HCT116 (cell line): ENCODE measurements at regions not wholly inside any gene's neighbourhood (a gene's known extent, or its start where the extent isn't known, plus 50 kb on each side); places are given as distances from the start of the nearest gene placed in this dataset.

Experiments
- ATAC-seq: fragments of 200-7000 bp; cut with Tn5 transposase; 2 replicates; pipeline ENCODE4 v1.9.1; 2020; ENCODE audit warnings: mild to moderate bottlenecking, moderate library complexity
- BruUV-seq: library from RNA; stranded (reverse); fragments of 400-500 nt; replicated peaks from 2 replicates; lab custom pipeline; 2021; lab: Mats Ljungman, UMichigan
- CTCF ChIA-PET: fragments of 300-600 bp; sonication (Branson Sonifier 250); formaldehyde crosslinking; loops from one replicate; lab custom pipeline; 2021; ENCODE audit warnings: antibody characterized with exemption; lab: Charles Lee
- POLR2A ChIA-PET: fragments of 300-600, 350-600 bp; sonication (Branson Sonifier 250); formaldehyde crosslinking; loops from one replicate; lab custom pipeline; 2021; ENCODE audit warnings: antibody characterized with exemption; lab: Charles Lee
- RAD21 ChIA-PET, 2 experiments: fragments of 300-600 bp; sonication (Branson Sonifier 250); formaldehyde crosslinking; loops; one replicate each; lab custom pipeline; 2023; ENCODE audit warnings: low total read pairs in 2 of 2; ENCODE audit not compliant: uncharacterized antibody in 2 of 2, unreplicated experiment in 2 of 2, low non-redundant PET in 1 of 2; lab: Charles Lee
- DNase-seq: peaks from one replicate; pipeline ENCODE4 v3.0.0-alpha.2; 2010; ENCODE audit warnings: low read depth, low spot score
- H2AFZ ChIP-seq: fragments of 200-600 bp; shearing (Covaris generic), sonication (generic); 2 replicates; pipeline ENCODE4 v1.6.1; 2017; ENCODE audit warnings: low read depth, mixed run types, mixed read lengths, antibody characterized with exemption, low read length; ENCODE audit not compliant: poor library complexity, severe bottlenecking
- H3K27ac ChIP-seq: 2 replicates; pipeline ENCODE4 v1.5.1; 2012; ENCODE audit warnings: low read depth, low read length
- H3K27me3 ChIP-seq: fragments of 200-600 bp; sonication (generic); 2 replicates; pipeline ENCODE4 v1.6.1; 2016; ENCODE audit warnings: mixed run types, low read length, mixed read lengths; ENCODE audit not compliant: insufficient read depth
- H3K36me3 ChIP-seq, 2 experiments: fragments of 200-500 bp in 1 of 2; fragments of 200-600 bp in 1 of 2; sonication (Bioruptor generic) in 1 of 2; sonication (generic) in 1 of 2; 2 replicates each; pipeline versions ENCODE4 v1.5.1 to v1.6.1; 2014 to 2016; ENCODE audit warnings: low read length in 2 of 2, inconsistent platforms in 1 of 2, mixed read lengths in 1 of 2, mixed run types in 1 of 2; ENCODE audit not compliant: insufficient read depth in 2 of 2, control insufficient read depth in 1 of 2
- H3K4me1 ChIP-seq, 2 experiments: fragments of 200-600 bp in 1 of 2; sonication (generic) in 1 of 2; 2 replicates each; pipeline versions ENCODE4 v1.5.1 to v1.6.1; 2012 to 2017; ENCODE audit warnings: low read length in 2 of 2, inconsistent platforms in 1 of 2, mild to moderate bottlenecking in 1 of 2, mixed read lengths in 1 of 2, mixed run types in 1 of 2, moderate library complexity in 1 of 2; ENCODE audit not compliant: insufficient read depth in 2 of 2, control insufficient read depth in 1 of 2
- H3K4me2 ChIP-seq: fragments of 200-600 bp; sonication (generic); 2 replicates; pipeline ENCODE4 v1.6.1; 2017; ENCODE audit warnings: mixed run types, low read length, mixed read lengths
- H3K4me3 ChIP-seq, 2 experiments: fragments of 200-600 bp in 1 of 2; sonication (generic) in 1 of 2; replicated peaks in 1 of 2; 2 replicates each; pipeline ENCODE4 v1.5.1; 2011 to 2016; ENCODE audit warnings: low read length in 2 of 2, control low read depth in 1 of 2, low read depth in 1 of 2, mild to moderate bottlenecking in 1 of 2, mixed read lengths in 1 of 2, mixed run types in 1 of 2
- H3K79me2 ChIP-seq: fragments of 200-600 bp; sonication (generic); 2 replicates; pipeline ENCODE4 v1.6.1; 2017; ENCODE audit warnings: mild to moderate bottlenecking, mixed run types, low read length, moderate library complexity, mixed read lengths; ENCODE audit not compliant: insufficient read depth
- H3K9ac ChIP-seq: fragments of 200-600 bp; sonication (generic); 2 replicates; pipeline ENCODE4 v1.6.1; 2016; ENCODE audit warnings: low read length, mixed read lengths
- H3K9me2 ChIP-seq: fragments of 200-600 bp; sonication (generic), shearing (Covaris generic); 2 replicates; pipeline ENCODE4 v1.6.1; 2017; ENCODE audit warnings: mixed run types, mild to moderate bottlenecking, moderate library complexity; ENCODE audit not compliant: insufficient read depth
- H3K9me3 ChIP-seq, 2 experiments: fragments of 200-500 bp in 1 of 2; fragments of 200-600 bp in 1 of 2; sonication (Bioruptor generic) in 1 of 2; sonication (generic) in 1 of 2; 2 replicates each; pipeline ENCODE4 v1.6.1; 2014 to 2017; ENCODE audit warnings: low read length in 2 of 2, mixed read lengths in 2 of 2, inconsistent platforms in 1 of 2, low read depth in 1 of 2, mild to moderate bottlenecking in 1 of 2, mixed run types in 1 of 2, moderate library complexity in 1 of 2; ENCODE audit not compliant: control insufficient read depth in 1 of 2, insufficient read depth in 1 of 2
- H4K20me1 ChIP-seq: fragments of 200-600 bp; sonication (generic), shearing (Covaris generic); 2 replicates; pipeline ENCODE4 v1.6.1; 2017; ENCODE audit warnings: mixed run types, mild to moderate bottlenecking, moderate library complexity; ENCODE audit not compliant: insufficient read depth
- CTCF ChIP-seq, 3 experiments: fragments of 200-600 bp in 1 of 3; sonication (generic) in 1 of 3; IDR thresholded peaks in 2 of 3; conservative IDR thresholded peaks in 1 of 3; 2 replicates each; pipeline ENCODE4 v1.5.1; 2012 to 2017; ENCODE audit warnings: low read depth in 2 of 3, low read length in 2 of 3, antibody characterized with exemption in 1 of 3, borderline replicate concordance in 1 of 3, control low read depth in 1 of 3, mild to moderate bottlenecking in 1 of 3, mixed read lengths in 1 of 3, mixed run types in 1 of 3, moderate library complexity in 1 of 3; ENCODE audit not compliant: insufficient read depth in 1 of 3
- ELF1 ChIP-seq: IDR thresholded peaks from 2 replicates; pipeline ENCODE4 v1.6.1; 2012; ENCODE audit warnings: low read depth, borderline replicate concordance
- EZH2 ChIP-seq: fragments of 200-600 bp; sonication (generic); IDR thresholded peaks from 2 replicates; pipeline ENCODE4 v1.6.1; 2017; ENCODE audit warnings: antibody characterized with exemption, mixed run types
- MAX ChIP-seq: IDR thresholded peaks from 2 replicates; pipeline ENCODE4 v1.6.1; 2012
- POLR2A ChIP-seq: IDR thresholded peaks from 2 replicates; pipeline ENCODE4 v1.7.0; 2011; ENCODE audit warnings: borderline replicate concordance; ENCODE audit not compliant: insufficient read depth, insufficient read length; ENCODE audit errors: extremely low read depth
- POLR2AphosphoS5 ChIP-seq: IDR thresholded peaks from 2 replicates; pipeline ENCODE4 v1.6.1; 2011; ENCODE audit warnings: mild to moderate bottlenecking, low read depth, low read length, moderate library complexity
- RAD21 ChIP-seq: IDR thresholded peaks from 2 replicates; pipeline ENCODE4 v1.6.1; 2012; ENCODE audit warnings: low read depth, mild to moderate bottlenecking
- REST ChIP-seq: IDR thresholded peaks from 2 replicates; pipeline ENCODE4 v1.6.1; 2012; ENCODE audit warnings: low read depth
- SRF ChIP-seq: IDR thresholded peaks from 2 replicates; pipeline ENCODE4 v1.6.1; 2012; ENCODE audit warnings: low read depth
- TCF7L2 ChIP-seq: IDR thresholded peaks from 2 replicates; pipeline ENCODE4 v1.7.0; 2011; ENCODE audit warnings: borderline replicate concordance, inconsistent platforms; ENCODE audit not compliant: insufficient read depth, insufficient read length; ENCODE audit errors: extremely low read depth
- YY1 ChIP-seq: IDR thresholded peaks from 2 replicates; pipeline ENCODE4 v1.6.1; 2011; ENCODE audit warnings: low read length, low read depth, moderate library complexity, mild to moderate bottlenecking; ENCODE audit not compliant: insufficient replicate concordance; ENCODE audit errors: extremely low read depth
- ZFX ChIP-seq: fragments of 450-650 bp; IDR thresholded peaks from 2 replicates; pipeline ENCODE4 v1.6.1; 2017
- intact Hi-C: fragments of 100-400 bp; cut with micrococcal nuclease; formaldehyde crosslinking; loops from 2 replicates; pipeline ENCODE4 v1.10.0; 2022

GRCh38 chr1:233738396-233738795, 124.5 kb downstream of the KCNK1 start:
- DNase-seq (no peak), ATAC-seq (no peak)
- Histone ChIP-seq H3K79me2 (no peaks in the 10 kb centered on the region), H3K27ac (no peak overlapping the region), H3K36me3 (no peaks in the 10 kb centered on the region), H3K4me3 (no peak overlapping the region), H3K4me1 (no peaks in the 10 kb centered on the region), H3K4me2 (no peak overlapping the region), H4K20me1 (no peaks in the 10 kb centered on the region), H3K9me3 (no peaks in the 10 kb centered on the region), H3K9me2 (no peaks in the 10 kb centered on the region), H3K27me3 (no peaks in the 10 kb centered on the region), H3K9ac (no peak overlapping the region), H2AFZ (no peak overlapping the region)
- CTCF ChIA-PET, result no interaction called here
- no peak for TF ChIP-seq ELF1
- no peak for TF ChIP-seq REST
- TF ChIP-seq EZH2, result no peak
- POLR2A ChIA-PET, result no interaction called here
- RAD21 ChIA-PET, result no interaction called here
- intact Hi-C loops, result no loop called here
- no TSS peak for BruUV-seq

DNA sequence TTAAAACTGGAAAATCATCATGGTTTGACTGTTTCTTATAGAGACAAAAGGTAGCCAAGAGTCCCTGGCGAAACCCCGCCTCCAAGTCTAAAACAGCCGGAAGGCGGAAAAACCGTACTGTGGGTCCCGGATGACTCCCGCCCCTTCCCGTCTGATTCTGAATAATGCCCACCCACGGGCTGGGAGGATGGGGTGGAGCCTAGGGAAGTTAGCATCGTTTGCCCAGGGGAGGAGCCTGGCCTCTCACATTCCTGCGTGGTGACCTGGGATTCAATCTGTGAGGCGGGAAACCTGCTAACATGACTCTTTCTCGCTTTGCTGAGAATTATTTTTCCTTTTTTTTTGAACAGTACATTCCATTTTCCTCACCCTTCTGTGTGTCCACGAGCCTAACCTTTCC, 124.9 kb downstream of the KCNK1 start:
- H4K20me1 ChIP-seq, result no peaks in the 10 kb centered on the region
- ChIA-PET POLR2A (no interaction called here), RAD21 (no interaction called here), CTCF (no interaction called here)
- H3K27ac ChIP-seq, result no peak overlapping the region
- BruUV-seq, result no TSS peak
- no peak for DNase-seq
- no peak overlapping the region for H3K9ac ChIP-seq
- intact Hi-C loops, result no loop called here
- no peaks in the 10 kb centered on the region for H3K27me3 ChIP-seq
- no peaks in the 10 kb centered on the region for H3K79me2 ChIP-seq
- no peaks in the 10 kb centered on the region for H3K9me3 ChIP-seq
- no peak overlapping the region for H3K4me2 ChIP-seq
- no peak overlapping the region for H3K4me3 ChIP-seq
- no peaks in the 10 kb centered on the region for H3K4me1 ChIP-seq
- H3K9me2 ChIP-seq, result no peaks in the 10 kb centered on the region
- TF ChIP-seq RAD21 (no peak), SRF (no peak), POLR2AphosphoS5 (no peak), YY1 (no peak), POLR2A (no peak), ELF1 (no peak), TCF7L2 (no peak), ZFX (no peak), CTCF (IDR thresholded peaks at IDR 0.05 in 2 of 3, conservative IDR thresholded peaks at IDR 0.05 in 1 of 3; ENCODE audit: borderline replicate concordance in 1 of 3, insufficient read depth in 1 of 3, low read depth in 2 of 3, low read length in 2 of 3) (no peak), MAX (no peak)
- TF ChIP-seq, all 23 proteins: peak for 0
- Histone ChIP-seq H2AFZ (no peak overlapping the region), H3K36me3 (no peaks in the 10 kb centered on the region)
- no peak for ATAC-seq
